T-helper 2 cell (primary cell): ENCODE measurements at regions not wholly inside any gene's neighbourhood (a gene's known extent, or its start where the extent isn't known, plus 50 kb on each side); places are given as distances from the start of the nearest gene placed in this dataset.

Experiments used
- DNase-seq, 5 experiments: peaks; one replicate each; pipeline versions ENCODE4 v3.0.0 to v3.0.0-alpha.2; 2012 to 2022

- DNase-seq: no peak
Measured at GRCh38 chr4:65845199-65845773, 175.0 kb upstream of the EPHA5 start.

- no peak for DNase-seq
Measured at GRCh38 chr4:65839164-65839931, 169.1 kb upstream of the EPHA5 start.

- DNase-seq: no peak
Measured at GRCh38 chr4:65834707-65835106, 164.4 kb upstream of the EPHA5 start.

- DNase-seq: no peak
Measured at GRCh38 chr4:65831828-65832227, 161.5 kb upstream of the EPHA5 start.

- no peak for DNase-seq
Measured at GRCh38 chr4:65825116-65825753, 154.9 kb upstream of the EPHA5 start.

GRCh38 chr4:65819192-65819591 is 148.9 kb upstream of the EPHA5 start:
- no peak for DNase-seq

- DNase-seq: no peak
Measured at GRCh38 chr4:65805936-65806335, 135.6 kb upstream of the EPHA5 start.

GRCh38 chr4:65799513-65799912 is 129.2 kb upstream of the EPHA5 start:
- DNase-seq: no peak

- no peak for DNase-seq
Measured at GRCh38 chr4:65798498-65799127, 128.3 kb upstream of the EPHA5 start.

GRCh38 chr4:65791812-65792308 is 121.6 kb upstream of the EPHA5 start:
- DNase-seq: no peak

- DNase-seq: no peak
Measured at GRCh38 chr4:65791111-65791811, 121.0 kb upstream of the EPHA5 start.

- DNase-seq: no peak
Measured at GRCh38 chr4:65789805-65790204, 119.5 kb upstream of the EPHA5 start.

- no peak for DNase-seq
Measured at GRCh38 chr4:65789341-65789740, 119.1 kb upstream of the EPHA5 start.

GRCh38 chr4:65777270-65777669 is 107.0 kb upstream of the EPHA5 start:
- DNase-seq: no peak

- no peak for DNase-seq
Measured at GRCh38 chr4:65773636-65774035, 103.3 kb upstream of the EPHA5 start.

GRCh38 chr4:65747386-65747785 is 77.1 kb upstream of the EPHA5 start:
- no peak for DNase-seq

GRCh38 chr4:65738134-65738533 is 67.8 kb upstream of the EPHA5 start:
- DNase-seq: no peak

GRCh38 chr4:65737672-65738071 is 67.4 kb upstream of the EPHA5 start:
- no peak for DNase-seq

GRCh38 chr4:65724973-65725372 is 54.7 kb upstream of the EPHA5 start:
- DNase-seq: no peak
